HCT116 (cell line): ENCODE measurements at regions not wholly inside any gene's neighbourhood (a gene's known extent, or its start where the extent isn't known, plus 50 kb on each side); places are given as distances from the start of the nearest gene placed in this dataset.

ENCODE experiments used
- ATAC-seq: fragments of 200-7000 bp; cut with Tn5 transposase; 2 replicates; pipeline ENCODE4 v1.9.1; 2020; ENCODE audit warnings: mild to moderate bottlenecking, moderate library complexity
- BruUV-seq: library from RNA; stranded (reverse); fragments of 400-500 nt; replicated peaks from 2 replicates; lab custom pipeline; 2021; lab: Mats Ljungman, UMichigan
- CTCF ChIA-PET: fragments of 300-600 bp; sonication (Branson Sonifier 250); formaldehyde crosslinking; loops from one replicate; lab custom pipeline; 2021; ENCODE audit warnings: antibody characterized with exemption; lab: Charles Lee
- POLR2A ChIA-PET: fragments of 300-600, 350-600 bp; sonication (Branson Sonifier 250); formaldehyde crosslinking; loops from one replicate; lab custom pipeline; 2021; ENCODE audit warnings: antibody characterized with exemption; lab: Charles Lee
- RAD21 ChIA-PET, 2 experiments: fragments of 300-600 bp; sonication (Branson Sonifier 250); formaldehyde crosslinking; loops; one replicate each; lab custom pipeline; 2023; ENCODE audit warnings: low total read pairs in 2 of 2; ENCODE audit not compliant: uncharacterized antibody in 2 of 2, unreplicated experiment in 2 of 2, low non-redundant PET in 1 of 2; lab: Charles Lee
- DNase-seq: peaks from one replicate; pipeline ENCODE4 v3.0.0-alpha.2; 2010; ENCODE audit warnings: low read depth, low spot score
- H2AFZ ChIP-seq: fragments of 200-600 bp; shearing (Covaris generic), sonication (generic); 2 replicates; pipeline ENCODE4 v1.6.1; 2017; ENCODE audit warnings: low read depth, mixed run types, mixed read lengths, antibody characterized with exemption, low read length; ENCODE audit not compliant: poor library complexity, severe bottlenecking
- H3K27ac ChIP-seq: 2 replicates; pipeline ENCODE4 v1.5.1; 2012; ENCODE audit warnings: low read depth, low read length
- H3K27me3 ChIP-seq: fragments of 200-600 bp; sonication (generic); 2 replicates; pipeline ENCODE4 v1.6.1; 2016; ENCODE audit warnings: mixed run types, low read length, mixed read lengths; ENCODE audit not compliant: insufficient read depth
- H3K36me3 ChIP-seq, 2 experiments: fragments of 200-500 bp in 1 of 2; fragments of 200-600 bp in 1 of 2; sonication (Bioruptor generic) in 1 of 2; sonication (generic) in 1 of 2; 2 replicates each; pipeline versions ENCODE4 v1.5.1 to v1.6.1; 2014 to 2016; ENCODE audit warnings: low read length in 2 of 2, inconsistent platforms in 1 of 2, mixed read lengths in 1 of 2, mixed run types in 1 of 2; ENCODE audit not compliant: insufficient read depth in 2 of 2, control insufficient read depth in 1 of 2
- H3K4me1 ChIP-seq, 2 experiments: fragments of 200-600 bp in 1 of 2; sonication (generic) in 1 of 2; 2 replicates each; pipeline versions ENCODE4 v1.5.1 to v1.6.1; 2012 to 2017; ENCODE audit warnings: low read length in 2 of 2, inconsistent platforms in 1 of 2, mild to moderate bottlenecking in 1 of 2, mixed read lengths in 1 of 2, mixed run types in 1 of 2, moderate library complexity in 1 of 2; ENCODE audit not compliant: insufficient read depth in 2 of 2, control insufficient read depth in 1 of 2
- H3K4me2 ChIP-seq: fragments of 200-600 bp; sonication (generic); 2 replicates; pipeline ENCODE4 v1.6.1; 2017; ENCODE audit warnings: mixed run types, low read length, mixed read lengths
- H3K4me3 ChIP-seq, 2 experiments: fragments of 200-600 bp in 1 of 2; sonication (generic) in 1 of 2; replicated peaks in 1 of 2; 2 replicates each; pipeline ENCODE4 v1.5.1; 2011 to 2016; ENCODE audit warnings: low read length in 2 of 2, control low read depth in 1 of 2, low read depth in 1 of 2, mild to moderate bottlenecking in 1 of 2, mixed read lengths in 1 of 2, mixed run types in 1 of 2
- H3K79me2 ChIP-seq: fragments of 200-600 bp; sonication (generic); 2 replicates; pipeline ENCODE4 v1.6.1; 2017; ENCODE audit warnings: mild to moderate bottlenecking, mixed run types, low read length, moderate library complexity, mixed read lengths; ENCODE audit not compliant: insufficient read depth
- H3K9ac ChIP-seq: fragments of 200-600 bp; sonication (generic); 2 replicates; pipeline ENCODE4 v1.6.1; 2016; ENCODE audit warnings: low read length, mixed read lengths
- H3K9me2 ChIP-seq: fragments of 200-600 bp; sonication (generic), shearing (Covaris generic); 2 replicates; pipeline ENCODE4 v1.6.1; 2017; ENCODE audit warnings: mixed run types, mild to moderate bottlenecking, moderate library complexity; ENCODE audit not compliant: insufficient read depth
- H3K9me3 ChIP-seq, 2 experiments: fragments of 200-500 bp in 1 of 2; fragments of 200-600 bp in 1 of 2; sonication (Bioruptor generic) in 1 of 2; sonication (generic) in 1 of 2; 2 replicates each; pipeline ENCODE4 v1.6.1; 2014 to 2017; ENCODE audit warnings: low read length in 2 of 2, mixed read lengths in 2 of 2, inconsistent platforms in 1 of 2, low read depth in 1 of 2, mild to moderate bottlenecking in 1 of 2, mixed run types in 1 of 2, moderate library complexity in 1 of 2; ENCODE audit not compliant: control insufficient read depth in 1 of 2, insufficient read depth in 1 of 2
- H4K20me1 ChIP-seq: fragments of 200-600 bp; sonication (generic), shearing (Covaris generic); 2 replicates; pipeline ENCODE4 v1.6.1; 2017; ENCODE audit warnings: mixed run types, mild to moderate bottlenecking, moderate library complexity; ENCODE audit not compliant: insufficient read depth
- ATF3 ChIP-seq: IDR thresholded peaks from 2 replicates; pipeline ENCODE4 v1.6.1; 2012
- CEBPB ChIP-seq: IDR thresholded peaks from 2 replicates; pipeline ENCODE4 v1.6.1; 2012; ENCODE audit warnings: low read depth
- CTCF ChIP-seq, 3 experiments: fragments of 200-600 bp in 1 of 3; sonication (generic) in 1 of 3; IDR thresholded peaks in 2 of 3; conservative IDR thresholded peaks in 1 of 3; 2 replicates each; pipeline ENCODE4 v1.5.1; 2012 to 2017; ENCODE audit warnings: low read depth in 2 of 3, low read length in 2 of 3, antibody characterized with exemption in 1 of 3, borderline replicate concordance in 1 of 3, control low read depth in 1 of 3, mild to moderate bottlenecking in 1 of 3, mixed read lengths in 1 of 3, mixed run types in 1 of 3, moderate library complexity in 1 of 3; ENCODE audit not compliant: insufficient read depth in 1 of 3
- EGR1 ChIP-seq: IDR thresholded peaks from 2 replicates; pipeline ENCODE4 v1.6.1; 2012; ENCODE audit warnings: low read depth
- ELF1 ChIP-seq: IDR thresholded peaks from 2 replicates; pipeline ENCODE4 v1.6.1; 2012; ENCODE audit warnings: low read depth, borderline replicate concordance
- EZH2 ChIP-seq: fragments of 200-600 bp; sonication (generic); IDR thresholded peaks from 2 replicates; pipeline ENCODE4 v1.6.1; 2017; ENCODE audit warnings: antibody characterized with exemption, mixed run types
- EZH2phosphoT487 ChIP-seq: fragments of 200-600 bp; IDR thresholded peaks from 2 replicates; pipeline ENCODE4 v1.6.1; 2018; ENCODE audit warnings: antibody characterized with exemption, borderline replicate concordance
- FOSL1 ChIP-seq: IDR thresholded peaks from 2 replicates; pipeline ENCODE4 v1.6.1; 2012; ENCODE audit warnings: low read depth
- JUND ChIP-seq: IDR thresholded peaks from 2 replicates; pipeline ENCODE4 v1.6.1; 2012
- MAX ChIP-seq: IDR thresholded peaks from 2 replicates; pipeline ENCODE4 v1.6.1; 2012
- POLR2A ChIP-seq: IDR thresholded peaks from 2 replicates; pipeline ENCODE4 v1.7.0; 2011; ENCODE audit warnings: borderline replicate concordance; ENCODE audit not compliant: insufficient read depth, insufficient read length; ENCODE audit errors: extremely low read depth
- POLR2AphosphoS5 ChIP-seq: IDR thresholded peaks from 2 replicates; pipeline ENCODE4 v1.6.1; 2011; ENCODE audit warnings: mild to moderate bottlenecking, low read depth, low read length, moderate library complexity
- RAD21 ChIP-seq: IDR thresholded peaks from 2 replicates; pipeline ENCODE4 v1.6.1; 2012; ENCODE audit warnings: low read depth, mild to moderate bottlenecking
- REST ChIP-seq: IDR thresholded peaks from 2 replicates; pipeline ENCODE4 v1.6.1; 2012; ENCODE audit warnings: low read depth
- SIN3A ChIP-seq: IDR thresholded peaks from 2 replicates; pipeline ENCODE4 v1.6.1; 2012; ENCODE audit warnings: low read depth
- SP1 ChIP-seq: IDR thresholded peaks from 2 replicates; pipeline ENCODE4 v1.6.1; 2012; ENCODE audit warnings: low read depth
- SRF ChIP-seq: IDR thresholded peaks from 2 replicates; pipeline ENCODE4 v1.6.1; 2012; ENCODE audit warnings: low read depth
- TCF7L2 ChIP-seq: IDR thresholded peaks from 2 replicates; pipeline ENCODE4 v1.7.0; 2011; ENCODE audit warnings: borderline replicate concordance, inconsistent platforms; ENCODE audit not compliant: insufficient read depth, insufficient read length; ENCODE audit errors: extremely low read depth
- ZFX ChIP-seq: fragments of 450-650 bp; IDR thresholded peaks from 2 replicates; pipeline ENCODE4 v1.6.1; 2017
- intact Hi-C: fragments of 100-400 bp; cut with micrococcal nuclease; formaldehyde crosslinking; loops from 2 replicates; pipeline ENCODE4 v1.10.0; 2022

DNA sequence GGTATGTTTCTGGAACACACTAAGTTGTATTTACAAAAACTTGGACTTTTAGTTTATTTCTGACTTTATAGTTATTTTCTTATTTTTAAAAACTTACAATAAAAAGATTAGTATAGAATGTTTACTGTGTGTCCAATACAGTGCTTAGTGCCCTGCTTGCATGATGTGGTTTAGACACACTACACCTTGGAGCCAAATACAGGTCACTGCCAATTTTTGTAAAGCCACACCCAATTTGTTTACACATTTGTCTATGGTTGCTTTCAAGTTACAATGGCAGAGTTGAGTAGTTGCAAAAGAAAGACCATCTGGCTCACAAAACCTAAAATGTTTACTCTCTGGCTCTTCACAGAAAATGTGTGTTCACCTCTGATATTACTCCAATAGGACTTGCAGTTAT, 807.1 kb downstream of the KCNJ2 start (continued):
- TF ChIP-seq CTCF (IDR thresholded peaks at IDR 0.05 in 2 of 3, conservative IDR thresholded peaks at IDR 0.05 in 1 of 3; ENCODE audit: borderline replicate concordance in 1 of 3, insufficient read depth in 1 of 3, low read depth in 2 of 3, low read length in 2 of 3) (no peak), JUND (no peak), MAX (no peak), EGR1 (no peak), SP1 (no peak), ATF3 (no peak)

DNA sequence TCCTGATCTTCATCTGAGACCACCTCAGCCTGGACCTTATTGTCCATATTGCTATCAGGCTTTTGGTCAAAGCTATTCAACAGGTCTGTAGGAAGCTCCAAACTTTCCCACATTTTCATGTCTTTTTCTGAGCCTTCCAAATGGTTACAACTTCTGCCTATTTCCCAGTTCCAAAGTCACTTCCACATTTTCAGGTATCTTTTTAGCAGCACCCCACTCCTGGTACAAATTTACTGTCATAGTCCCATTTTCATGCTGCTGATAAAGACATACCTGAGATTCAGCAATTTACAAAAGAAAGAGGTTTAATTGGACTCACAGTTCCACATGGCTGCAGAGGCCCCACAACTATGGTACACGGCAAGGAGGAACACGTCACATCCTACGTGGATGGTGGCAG, 815.5 kb downstream of the KCNJ2 start:
- Histone ChIP-seq H3K9me3 (no peaks in the 10 kb centered on the region; a peak in 2 of 4 replicates), H3K9me2 (no peaks in the 10 kb centered on the region), H3K9ac (no peak overlapping the region), H3K4me1 (no peaks in the 10 kb centered on the region), H3K36me3 (no peaks in the 10 kb centered on the region), H4K20me1 (no peaks in the 10 kb centered on the region), H3K27me3 (no peaks in the 10 kb centered on the region), H3K79me2 (no peaks in the 10 kb centered on the region), H3K4me2 (no peak overlapping the region), H3K27ac (no peak overlapping the region), H2AFZ (no peak overlapping the region), H3K4me3 (no peak overlapping the region)
- intact Hi-C loops = no loop called here
- no peak for DNase-seq
- CTCF ChIA-PET = no interaction called here
- ATAC-seq = no peak
- RAD21 ChIA-PET = no interaction called here
- no TSS peak for BruUV-seq
- POLR2A ChIA-PET = no interaction called here
- no peak for TF ChIP-seq SIN3A
- no peak for TF ChIP-seq POLR2A
- TF ChIP-seq FOSL1 = no peak
- no peak for TF ChIP-seq JUND
- TF ChIP-seq CEBPB = no peak
- TF ChIP-seq REST = no peak
- no peak for TF ChIP-seq SRF
- TF ChIP-seq EGR1 = no peak
- TF ChIP-seq ELF1 = no peak
- TF ChIP-seq MAX = no peak
- TF ChIP-seq ZFX = no peak
- no peak for TF ChIP-seq EZH2
- TF ChIP-seq RAD21 = no peak
- TF ChIP-seq SP1 = no peak
- TF ChIP-seq POLR2AphosphoS5 = no peak
- no peak for TF ChIP-seq TCF7L2
- TF ChIP-seq EZH2phosphoT487 = no peak
